ENCODE measurements at regions not wholly inside any gene's neighbourhood (a gene's known extent, or its start where the extent isn't known, plus 50 kb on each side); places are given as distances from the start of the nearest gene placed in this dataset.
A peak's percentile ranks its signal among the peaks of the same experiment; 100 is the strongest.

DNA sequence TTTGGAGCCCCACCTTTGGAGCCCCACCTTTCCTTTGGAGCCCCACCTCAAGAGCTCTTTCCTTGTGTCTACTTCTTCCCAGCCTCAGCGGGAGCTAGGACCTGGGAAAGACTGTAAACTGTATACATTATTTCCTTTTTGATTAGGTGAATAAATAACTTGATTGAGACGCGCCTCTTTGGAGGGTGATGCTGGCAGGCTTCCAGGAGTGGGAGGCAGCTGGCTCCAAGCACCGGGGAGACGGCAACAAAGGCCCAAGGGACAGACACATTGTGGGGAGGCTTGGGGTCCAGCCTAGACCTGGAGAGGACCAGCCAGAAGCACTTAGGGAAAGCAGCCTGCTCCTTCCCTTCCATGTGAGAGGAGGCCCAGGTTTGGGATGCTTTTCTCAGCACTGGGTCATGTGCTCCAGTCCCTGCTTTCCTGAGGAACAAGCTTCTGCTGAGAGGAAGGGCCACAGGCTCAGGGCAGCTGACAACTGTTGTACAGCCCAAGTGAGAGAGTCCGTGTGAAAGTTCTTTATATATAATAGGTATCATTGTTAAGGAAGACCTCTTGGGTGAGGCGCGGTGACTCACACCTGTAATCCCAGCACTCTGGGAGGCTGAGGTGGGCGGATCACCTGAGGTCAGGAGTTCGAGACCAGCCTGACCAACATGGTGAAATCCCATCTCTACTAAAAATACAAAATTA, 297.2 kb upstream of the SLC14A2 start:
- in situ Hi-C loops (cut with HindIII; ENCODE audit: low pct_unique_long_range_greater_than_20kb, low sequenced_read_pairs): no loop called here
- no peak for TF ChIP-seq JUND (IDR thresholded peaks at IDR 0.05; ENCODE audit: low read depth)
- DNase-seq (ENCODE audit: low read depth in 1 of 2, low spot score in 1 of 2): no peak

DNA sequence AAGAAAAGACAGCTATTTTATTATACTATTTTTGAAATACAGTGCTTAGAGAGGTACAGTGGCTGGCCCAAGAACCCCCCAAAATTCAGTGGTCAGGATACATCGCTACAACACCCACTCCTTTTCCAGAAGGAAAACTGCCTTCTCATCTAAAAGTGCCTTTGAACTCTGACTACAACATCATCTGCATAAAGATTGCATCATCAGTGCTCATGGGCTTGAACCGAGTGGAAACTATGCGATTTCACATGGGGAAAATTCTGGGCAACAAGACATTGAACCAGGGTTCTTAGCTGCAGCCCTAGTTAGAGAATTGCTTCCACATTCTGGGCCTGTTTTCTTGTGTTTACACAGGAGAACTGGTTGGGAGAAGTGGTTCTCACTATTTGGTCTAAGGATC, 294.6 kb upstream of the SLC14A2 start:
- no peak for DNase-seq (ENCODE audit: low read depth in 1 of 2, low spot score in 1 of 2)
- TF ChIP-seq JUND (IDR thresholded peaks at IDR 0.05; ENCODE audit: low read depth): no peak
- in situ Hi-C loops (cut with HindIII; ENCODE audit: low pct_unique_long_range_greater_than_20kb, low sequenced_read_pairs): no loop called here

DNA sequence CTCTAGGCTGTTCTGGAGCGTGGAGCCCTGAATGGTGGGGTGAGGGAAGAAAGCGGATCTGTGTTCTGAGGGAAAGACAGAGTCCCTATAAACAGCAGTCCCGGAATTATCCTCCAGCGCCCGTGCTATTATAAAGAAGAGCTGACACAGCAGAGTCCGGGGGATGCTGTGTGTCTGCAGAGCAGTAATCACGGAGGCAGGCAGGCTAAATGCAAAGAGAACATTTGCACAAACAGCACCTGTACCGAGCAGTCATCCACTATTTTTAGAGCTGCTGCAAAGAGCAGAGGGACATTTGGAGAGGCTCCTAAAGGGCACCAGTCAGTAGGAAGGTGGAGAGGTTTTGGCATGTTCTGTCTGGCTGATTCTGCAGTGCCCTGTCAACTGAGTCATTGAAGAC, 293.8 kb upstream of the SLC14A2 start:
- DNase-seq (ENCODE audit: low read depth in 1 of 2, low spot score in 1 of 2): no peak
- in situ Hi-C loops (cut with HindIII; ENCODE audit: low pct_unique_long_range_greater_than_20kb, low sequenced_read_pairs): no loop called here
- no peak for TF ChIP-seq JUND (IDR thresholded peaks at IDR 0.05; ENCODE audit: low read depth)

DNA sequence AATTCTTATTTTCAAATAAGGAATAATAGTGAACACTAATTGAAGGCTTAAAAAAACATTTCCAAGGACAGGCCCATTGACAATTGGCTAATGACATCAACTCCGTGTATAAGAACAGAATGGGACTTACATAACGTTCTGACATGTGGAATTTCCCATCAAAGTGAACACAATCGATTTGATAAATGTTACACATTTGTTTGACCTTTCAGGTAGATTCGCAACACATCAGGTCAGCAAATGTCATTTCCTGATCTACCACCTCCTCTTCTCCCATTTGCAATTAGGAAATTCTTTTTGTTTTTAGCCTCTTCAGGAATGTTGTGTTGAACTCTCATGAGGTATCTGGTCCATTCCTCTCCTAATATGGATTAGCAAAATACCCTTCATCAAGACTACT, 292.9 kb upstream of the SLC14A2 start:
- in situ Hi-C loops (cut with HindIII; ENCODE audit: low pct_unique_long_range_greater_than_20kb, low sequenced_read_pairs): no loop called here
- no peak for TF ChIP-seq JUND (IDR thresholded peaks at IDR 0.05; ENCODE audit: low read depth)
- no peak for DNase-seq (ENCODE audit: low read depth in 1 of 2, low spot score in 1 of 2)

DNA sequence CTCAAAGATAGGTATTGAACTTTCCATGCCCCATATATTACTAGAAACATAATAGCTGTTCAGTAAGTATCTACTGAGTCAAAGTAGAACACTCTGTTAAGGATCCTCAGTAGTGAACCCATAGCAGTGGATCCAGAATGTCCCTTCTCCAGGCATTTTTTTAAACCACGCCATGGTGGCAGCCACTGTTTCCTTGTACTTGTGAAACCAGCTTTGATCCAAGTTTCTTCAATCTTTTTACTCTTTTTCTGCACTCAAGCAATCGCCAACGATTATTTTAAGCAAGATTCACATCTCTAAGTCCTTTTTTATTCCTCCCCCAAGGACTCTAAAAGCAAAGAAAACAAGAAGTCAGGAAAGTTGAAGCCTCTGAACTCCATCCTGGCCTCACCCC, 291.2 kb upstream of the SLC14A2 start:
- in situ Hi-C loops (cut with HindIII; ENCODE audit: low pct_unique_long_range_greater_than_20kb, low sequenced_read_pairs): no loop called here
- no peak for DNase-seq (ENCODE audit: low read depth in 1 of 2, low spot score in 1 of 2)
- no peak for TF ChIP-seq JUND (IDR thresholded peaks at IDR 0.05; ENCODE audit: low read depth)

DNA sequence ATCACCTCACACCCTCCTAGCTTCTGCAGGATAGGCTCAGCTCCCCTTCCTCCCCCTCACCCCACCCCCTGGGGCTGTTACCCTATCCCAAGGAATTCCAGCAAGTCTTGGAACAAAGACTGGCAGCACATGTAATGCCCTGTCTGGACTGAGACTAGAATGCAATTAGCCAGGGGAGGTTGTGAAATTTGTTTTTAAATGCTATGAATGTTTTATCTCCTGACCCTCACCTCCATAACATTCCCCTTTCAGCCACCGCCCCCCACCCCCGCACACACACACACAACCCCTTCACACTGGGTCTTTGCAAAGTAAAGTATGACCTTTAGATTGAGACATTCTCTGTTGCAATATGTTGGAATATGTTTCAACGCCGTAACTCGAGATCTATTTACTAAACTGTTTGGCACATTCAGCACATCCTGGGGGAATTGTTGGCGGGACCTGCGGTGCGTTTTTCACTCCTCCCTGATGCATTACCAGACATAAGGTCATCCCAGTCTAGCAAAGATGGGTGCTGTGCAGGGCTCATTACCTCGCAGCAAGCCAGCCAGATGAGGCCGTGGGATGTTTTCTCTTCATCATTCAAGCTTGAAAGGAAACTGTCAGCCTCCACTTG, 290.7 kb upstream of the SLC14A2 start:
- in situ Hi-C loops (cut with HindIII; ENCODE audit: low pct_unique_long_range_greater_than_20kb, low sequenced_read_pairs): no loop called here
- DNase-seq (ENCODE audit: low read depth in 1 of 2, low spot score in 1 of 2): peak in 1 of 2 experiments; percentile 34
- no peak for TF ChIP-seq JUND (IDR thresholded peaks at IDR 0.05; ENCODE audit: low read depth)

DNA sequence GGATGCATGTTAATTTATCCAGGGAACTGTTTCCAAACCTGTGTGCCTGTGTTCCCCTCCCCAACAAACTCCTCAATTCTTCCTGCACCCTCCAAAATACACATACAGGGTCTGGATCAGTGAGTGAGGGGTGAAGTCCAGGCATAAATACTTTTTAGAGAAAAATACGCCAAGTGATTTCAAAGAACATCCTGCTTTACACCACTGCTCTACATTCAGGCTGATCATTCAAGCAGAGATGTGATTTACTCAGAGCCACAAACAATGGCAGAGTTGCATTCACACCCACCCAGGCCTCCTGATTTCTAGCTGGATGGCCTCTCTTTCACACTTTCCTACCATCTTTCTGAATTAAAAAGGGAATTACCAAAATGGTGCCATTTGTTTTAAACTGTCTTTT, 289.5 kb upstream of the SLC14A2 start:
- no peak for DNase-seq (ENCODE audit: low read depth in 1 of 2, low spot score in 1 of 2)
- TF ChIP-seq JUND (IDR thresholded peaks at IDR 0.05; ENCODE audit: low read depth): no peak
- in situ Hi-C loops (cut with HindIII; ENCODE audit: low pct_unique_long_range_greater_than_20kb, low sequenced_read_pairs): no loop called here

DNA sequence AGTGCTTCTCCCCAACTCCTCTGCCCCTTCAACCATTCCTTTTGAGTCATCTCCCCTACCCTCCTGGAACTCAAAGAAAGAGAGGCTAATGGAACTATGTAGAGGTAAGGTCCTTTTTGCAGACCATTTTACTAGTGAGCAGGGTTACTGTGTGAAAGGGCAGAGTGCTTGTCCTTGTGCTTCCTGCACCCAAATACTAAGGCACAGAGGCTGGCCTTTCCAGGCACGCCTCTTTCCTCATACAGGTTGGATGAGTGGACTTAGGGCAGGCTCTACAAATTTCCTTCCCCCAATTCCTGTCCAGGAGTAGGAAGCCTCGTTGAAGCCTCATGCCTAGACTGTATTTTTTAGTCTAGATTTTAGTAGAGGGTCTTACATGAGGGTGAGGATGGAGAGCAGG, 288.8 kb upstream of the SLC14A2 start:
- in situ Hi-C loops (cut with HindIII; ENCODE audit: low pct_unique_long_range_greater_than_20kb, low sequenced_read_pairs): no loop called here

DNA sequence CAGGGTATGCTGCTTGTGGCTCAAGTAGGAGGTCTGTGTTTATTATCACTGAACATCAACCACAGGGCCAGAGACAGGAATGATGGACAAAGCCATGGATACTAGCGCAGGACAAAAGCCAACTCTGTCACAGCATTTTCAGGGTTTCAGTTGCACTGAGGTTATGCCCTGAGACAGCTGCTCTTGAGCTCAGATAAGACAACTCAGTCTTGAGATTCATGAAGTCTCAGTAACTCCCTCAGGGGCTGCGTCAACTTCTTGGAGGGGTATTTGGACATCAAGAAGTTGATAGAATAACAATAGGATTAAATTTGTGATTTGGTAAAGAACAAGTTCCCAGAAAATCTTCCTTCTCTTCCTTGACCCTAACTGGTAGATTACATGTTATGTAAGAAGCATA, 287.0 kb upstream of the SLC14A2 start:
- no peak for DNase-seq (ENCODE audit: low read depth in 1 of 2, low spot score in 1 of 2)
- in situ Hi-C loops (cut with HindIII; ENCODE audit: low pct_unique_long_range_greater_than_20kb, low sequenced_read_pairs): no loop called here
- no peak for TF ChIP-seq JUND (IDR thresholded peaks at IDR 0.05; ENCODE audit: low read depth)

More for the DNA sequence above, 288.8 kb upstream of the SLC14A2 start:
- DNase-seq (ENCODE audit: low read depth in 1 of 2, low spot score in 1 of 2): no peak
- no peak for TF ChIP-seq JUND (IDR thresholded peaks at IDR 0.05; ENCODE audit: low read depth)

DNA sequence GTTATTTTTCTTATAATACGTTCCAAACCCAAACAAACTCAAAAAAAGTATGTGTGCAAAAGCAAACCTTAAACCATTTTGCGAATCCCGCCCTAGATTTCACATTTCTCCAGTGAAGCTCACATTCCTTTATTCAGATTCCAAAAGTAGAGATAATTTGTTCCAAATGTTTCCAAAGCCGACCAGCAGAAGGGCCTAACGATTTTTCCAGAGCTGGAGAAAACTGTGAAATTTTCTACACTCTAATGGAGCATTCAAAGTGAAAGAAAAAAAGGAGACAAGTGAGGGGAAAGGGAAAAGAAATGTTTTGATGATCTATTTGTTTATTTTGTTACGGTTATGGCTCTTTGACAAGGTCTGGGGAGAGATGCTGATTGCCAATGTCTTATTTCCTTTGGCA, 286.5 kb upstream of the SLC14A2 start:
- in situ Hi-C loops (cut with HindIII; ENCODE audit: low pct_unique_long_range_greater_than_20kb, low sequenced_read_pairs): no loop called here
- DNase-seq (ENCODE audit: low read depth in 1 of 2, low spot score in 1 of 2): no peak
- TF ChIP-seq JUND (IDR thresholded peaks at IDR 0.05; ENCODE audit: low read depth): no peak

DNA sequence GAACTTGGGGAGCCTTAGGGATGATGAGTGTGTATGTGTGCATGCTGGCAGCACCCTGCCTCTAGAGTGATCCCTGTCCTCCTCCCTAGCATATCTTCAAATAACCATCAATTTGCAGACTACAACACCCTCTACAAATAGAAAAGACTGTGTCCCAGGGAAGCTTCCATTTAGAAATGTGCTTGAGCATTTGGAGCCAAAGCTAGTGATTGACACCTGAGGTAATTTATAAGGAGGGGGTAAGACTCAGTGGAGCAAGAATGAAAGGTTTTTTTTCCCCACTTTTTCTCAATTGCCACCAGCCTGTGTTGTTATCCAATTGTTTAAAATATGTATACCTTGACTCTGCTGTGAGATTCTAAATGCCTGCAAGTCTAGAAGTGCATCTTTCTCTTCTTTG, 286.0 kb upstream of the SLC14A2 start:
- in situ Hi-C loops (cut with HindIII; ENCODE audit: low pct_unique_long_range_greater_than_20kb, low sequenced_read_pairs): no loop called here
- TF ChIP-seq JUND (IDR thresholded peaks at IDR 0.05; ENCODE audit: low read depth): no peak
- no peak for DNase-seq (ENCODE audit: low read depth in 1 of 2, low spot score in 1 of 2)

DNA sequence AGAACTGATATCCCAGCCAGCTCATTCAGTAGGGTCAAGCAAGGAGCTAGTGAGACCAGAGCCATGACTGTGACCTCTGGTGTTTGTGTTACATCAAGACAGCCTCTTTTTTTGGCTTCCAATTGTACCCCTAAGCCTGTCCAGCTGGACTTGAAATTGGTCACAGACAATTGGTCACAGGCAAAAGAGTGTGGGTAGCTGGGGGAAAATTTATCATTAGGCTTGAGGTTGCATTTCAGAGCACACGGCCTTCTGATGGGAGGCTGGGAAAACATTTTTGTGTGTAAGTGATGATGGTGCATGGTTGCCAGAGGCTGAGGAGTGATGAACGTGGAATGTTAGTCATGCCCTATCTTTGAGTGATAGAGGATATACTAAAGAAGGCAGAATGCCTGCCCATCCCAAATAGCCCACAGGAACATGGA, 285.1 kb upstream of the SLC14A2 start:
- in situ Hi-C loops (cut with HindIII; ENCODE audit: low pct_unique_long_range_greater_than_20kb, low sequenced_read_pairs): no loop called here
- DNase-seq (ENCODE audit: low read depth in 1 of 2, low spot score in 1 of 2): no peak
- no peak for TF ChIP-seq JUND (IDR thresholded peaks at IDR 0.05; ENCODE audit: low read depth)

DNA sequence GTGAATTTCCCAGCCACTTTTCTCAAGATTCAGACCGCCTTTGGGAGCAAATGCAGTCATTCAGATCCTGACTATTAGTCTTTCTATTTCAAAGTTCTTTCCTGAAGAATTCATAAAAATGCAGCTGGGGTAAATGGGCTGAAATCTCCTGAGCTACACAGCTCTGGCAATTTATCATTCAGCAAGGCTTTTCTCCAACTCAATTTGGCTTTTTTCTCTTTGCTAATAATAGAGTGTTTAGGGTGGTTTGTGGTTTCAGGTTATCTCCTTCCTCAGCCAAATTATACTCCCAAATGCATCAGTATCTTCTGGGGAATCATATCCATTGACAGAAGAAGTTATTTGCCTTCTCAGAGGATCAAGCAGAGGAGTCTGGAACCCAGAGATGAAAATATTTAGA, 282.4 kb upstream of the SLC14A2 start:
- in situ Hi-C loops (cut with HindIII; ENCODE audit: low pct_unique_long_range_greater_than_20kb, low sequenced_read_pairs): no loop called here
- DNase-seq (ENCODE audit: low read depth in 1 of 2, low spot score in 1 of 2): no peak
- no peak for TF ChIP-seq JUND (IDR thresholded peaks at IDR 0.05; ENCODE audit: low read depth)

DNA sequence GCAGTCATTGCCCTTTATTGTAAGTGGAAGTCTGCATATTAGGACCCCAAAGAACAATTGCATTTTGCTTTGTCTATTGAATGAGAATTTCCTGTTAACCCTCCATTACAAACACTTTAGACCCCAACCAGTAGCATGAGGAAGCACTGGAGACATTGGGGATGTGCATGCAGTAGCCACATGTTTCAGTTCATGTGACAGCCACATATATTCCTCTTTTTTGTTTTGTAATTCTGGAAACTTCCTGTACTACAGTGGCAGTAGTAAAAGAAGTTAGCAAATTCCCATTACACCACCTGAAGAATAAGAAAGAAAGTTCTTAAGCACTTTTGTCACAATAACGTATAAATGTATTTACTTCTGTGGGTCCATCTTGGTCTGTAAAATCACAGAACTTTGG, 281.1 kb upstream of the SLC14A2 start:
- in situ Hi-C loops (cut with HindIII; ENCODE audit: low pct_unique_long_range_greater_than_20kb, low sequenced_read_pairs): no loop called here
- no peak for TF ChIP-seq JUND (IDR thresholded peaks at IDR 0.05; ENCODE audit: low read depth)
- DNase-seq (ENCODE audit: low read depth in 1 of 2, low spot score in 1 of 2): no peak

All from T47D (cell line).